ENCODE measurements at regions not wholly inside any gene's neighbourhood (a gene's known extent, or its start where the extent isn't known, plus 50 kb on each side); places are given as distances from the start of the nearest gene placed in this dataset.

GRCh38 chr14:41418851-41419250, 187.8 kb upstream of the LRFN5 start:
- ATAC-seq (ENCODE audit: low FRiP score) = no peak

GRCh38 chr14:41409806-41410205, 196.9 kb upstream of the LRFN5 start:
- TF ChIP-seq CTCF (IDR thresholded peaks at IDR 0.05) = no peak
- DNase-seq (ENCODE audit: low spot score) = no peak
- ATAC-seq (ENCODE audit: low FRiP score) = no peak

More at GRCh38 chr14:41418851-41419250, 187.8 kb upstream of the LRFN5 start:
- TF ChIP-seq CTCF (IDR thresholded peaks at IDR 0.05) = no peak
- no peak for DNase-seq (ENCODE audit: low spot score)

GRCh38 chr14:41404126-41404525, 202.6 kb upstream of the LRFN5 start:
- ATAC-seq (ENCODE audit: low FRiP score) = peak; percentile 59

GRCh38 chr14:41403360-41403759, 203.3 kb upstream of the LRFN5 start:
- DNase-seq (ENCODE audit: low spot score) (no peak), ATAC-seq (ENCODE audit: low FRiP score) (no peak)
- no peak for TF ChIP-seq CTCF (IDR thresholded peaks at IDR 0.05)

More at GRCh38 chr14:41404126-41404525, 202.6 kb upstream of the LRFN5 start:
- no peak for DNase-seq (ENCODE audit: low spot score)
- no peak for TF ChIP-seq CTCF (IDR thresholded peaks at IDR 0.05)

DNA sequence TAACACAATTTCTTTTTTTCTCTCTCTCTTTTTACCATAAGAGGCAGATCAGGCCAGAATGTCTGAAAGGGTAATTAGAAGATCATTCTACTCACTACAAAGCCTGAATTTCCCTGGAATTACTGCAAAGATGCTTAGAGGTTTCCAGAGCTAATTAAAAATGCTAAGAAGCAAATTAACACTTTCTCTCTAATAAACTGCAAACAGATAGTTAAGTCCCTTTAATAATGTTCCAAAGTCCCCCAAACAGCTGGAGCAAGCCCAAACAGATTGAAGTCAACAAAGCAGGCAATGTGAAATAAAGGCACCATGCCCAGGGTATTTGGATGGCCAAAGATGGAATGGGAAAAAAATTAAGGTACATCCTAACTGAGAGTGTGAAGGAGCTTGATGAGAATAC, 208.8 kb upstream of the LRFN5 start:
- no peak for TF ChIP-seq CTCF (IDR thresholded peaks at IDR 0.05)
- DNase-seq (ENCODE audit: low spot score) (no peak), ATAC-seq (ENCODE audit: low FRiP score) (no peak)

GRCh38 chr14:41393512-41393911, 213.2 kb upstream of the LRFN5 start:
- no peak for TF ChIP-seq CTCF (IDR thresholded peaks at IDR 0.05)
- DNase-seq (ENCODE audit: low spot score) (no peak), ATAC-seq (ENCODE audit: low FRiP score) (no peak)

- ATAC-seq (ENCODE audit: low FRiP score) = no peak
- no peak for DNase-seq (ENCODE audit: low spot score)
- no peak for TF ChIP-seq CTCF (IDR thresholded peaks at IDR 0.05)
Measured at GRCh38 chr14:41392226-41392625, 214.4 kb upstream of the LRFN5 start.
